Testis (tissue), 2 donors: ENCODE measurements at regions not wholly inside any gene's neighbourhood (a gene's known extent, or its start where the extent isn't known, plus 50 kb on each side); places are given as distances from the start of the nearest gene placed in this dataset.
A peak's percentile ranks its signal among the peaks of the same experiment; 100 is the strongest.

Experiments
- DNase-seq: peaks from one replicate; pipeline ENCODE4 v3.0.0-alpha.2; 2019
- H3K27ac ChIP-seq, 2 donors: fragments of 200-600 bp; sonication (generic); one replicate each; pipeline ENCODE4 v1.5.1; 2019
- H3K27me3 ChIP-seq: fragments of 200-600 bp; sonication (generic); one replicate; pipeline ENCODE4 v1.5.1; 2019
- H3K36me3 ChIP-seq: fragments of 200-600 bp; sonication (generic); one replicate; pipeline ENCODE4 v1.5.1; 2017; ENCODE audit warnings: low read depth; ENCODE audit errors: missing control alignments
- H3K4me1 ChIP-seq: fragments of 200-600 bp; sonication (generic); one replicate; pipeline ENCODE4 v1.5.1; 2019
- H3K4me3 ChIP-seq, 2 donors: fragments of 200-600 bp; sonication (generic); one replicate each; pipeline ENCODE4 v1.5.1; 2017 to 2019
- H3K9me3 ChIP-seq: fragments of 200-600 bp; sonication (generic); one replicate; pipeline ENCODE4 v1.5.1; 2017
- CTCF ChIP-seq, 3 experiments: fragments of 450-650 bp in 2 of 3; fragments of 200-600 bp in 1 of 3; sonication (generic) in 1 of 3; IDR thresholded peaks; one replicate each; pipeline ENCODE4 v1.5.1; 2016 to 2019; ENCODE audit warnings: antibody characterized with exemption in 3 of 3, mild to moderate bottlenecking in 2 of 3, moderate library complexity in 1 of 3
- POLR2A ChIP-seq: fragments of 450-650 bp; IDR thresholded peaks from one replicate; pipeline ENCODE4 v1.6.1; 2017; ENCODE audit warnings: antibody characterized with exemption, mild to moderate bottlenecking, moderate library complexity
- WGBS, 2 donors: methylation state at CpG; one replicate each; pipeline ENCODE4 v1.1.5; 2018; 5-methylcytosine and 5-hydroxymethylcytosine counted together
- intact Hi-C: fragments of 100-400 bp; cut with DNase I; formaldehyde crosslinking; loops from one replicate; pipeline ENCODE4 v1.15.1; 2023; ENCODE audit warnings: low total_unique reads

GRCh38 chr6:6788394-6789032, 200.0 kb downstream of the LY86 start:
- Histone ChIP-seq H3K27ac (no peak overlapping the region), H3K36me3 (no peaks in the 10 kb centered on the region), H3K4me1 (no peaks in the 10 kb centered on the region), H3K4me3 (no peak overlapping the region), H3K9me3 (no peaks in the 10 kb centered on the region), H3K27me3 (no peaks in the 10 kb centered on the region)
- peak; percentile 63 for DNase-seq
- intact Hi-C loops = no loop called here
- WGBS, 2 donors = 63% methylated on average over 4 of the region's 4 CpGs
- TF ChIP-seq CTCF (IDR thresholded peaks at IDR 0.05) (peak; percentile 33 to 61 (median 59)), POLR2A (no peak)

GRCh38 chr6:6790393-6790792, 201.9 kb downstream of the LY86 start:
- Histone ChIP-seq H3K4me3 (no peak overlapping the region), H3K9me3 (no peaks in the 10 kb centered on the region), H3K27me3 (no peaks in the 10 kb centered on the region), H3K27ac (no peak overlapping the region), H3K4me1 (no peaks in the 10 kb centered on the region), H3K36me3 (no peaks in the 10 kb centered on the region)
- 93 to 97% methylated on average over 5 of the region's 5 CpGs for WGBS, 2 donors
- no peak for DNase-seq
- no peak for TF ChIP-seq CTCF (IDR thresholded peaks at IDR 0.05)
- TF ChIP-seq POLR2A = no peak
- intact Hi-C loops = no loop called here

- no peaks in the 10 kb centered on the region for H3K9me3 ChIP-seq
- H3K27ac ChIP-seq = no peak overlapping the region
- intact Hi-C loops = no loop called here
- H3K4me1 ChIP-seq = no peaks in the 10 kb centered on the region
- WGBS, 2 donors = 86 to 96% methylated on average over 3 of the region's 3 CpGs
- H3K4me3 ChIP-seq = no peak overlapping the region
- H3K36me3 ChIP-seq = no peaks in the 10 kb centered on the region
- no peak for DNase-seq
- TF ChIP-seq CTCF (IDR thresholded peaks at IDR 0.05) (no peak), POLR2A (no peak)
- H3K27me3 ChIP-seq = no peaks in the 10 kb centered on the region
Observed at GRCh38 chr6:6790891-6791290, 202.4 kb downstream of the LY86 start.

GRCh38 chr6:6793388-6794250, 205.1 kb downstream of the LY86 start:
- Histone ChIP-seq H3K4me3 (no peak overlapping the region), H3K27me3 (no peaks in the 10 kb centered on the region), H3K36me3 (no peaks in the 10 kb centered on the region), H3K4me1 (no peaks in the 10 kb centered on the region), H3K27ac (no peak overlapping the region), H3K9me3 (no peaks in the 10 kb centered on the region)
- TF ChIP-seq POLR2A (no peak), CTCF (IDR thresholded peaks at IDR 0.05) (no peak)
- 84 to 88% methylated on average over 9 of the region's 9 CpGs for WGBS, 2 donors
- intact Hi-C loops = no loop called here
- no peak for DNase-seq
